ENCODE measurements at regions not wholly inside any gene's neighbourhood (a gene's known extent, or its start where the extent isn't known, plus 50 kb on each side); places are given as distances from the start of the nearest gene placed in this dataset.
"Not testable (repeated sequence)": the region's sequence is repeated elsewhere in the genome, so short reads cannot be mapped to it uniquely, and the experiment has no call there.

- not testable (repeated sequence) for DNase-seq (ENCODE audit: low spot score)
These were observed 75.6 kb downstream of the MRPL39 start for GRCh38 chr21:25531538-25532250.

- DNase-seq (ENCODE audit: low spot score): no peak
These were observed 78.8 kb downstream of the MRPL39 start for GRCh38 chr21:25528515-25528914.

GRCh38 chr21:25518491-25518911 lies 88.8 kb downstream of the MRPL39 start:
- DNase-seq (ENCODE audit: low spot score): no peak

- DNase-seq (ENCODE audit: low spot score): peak; percentile 40
These were observed 91.5 kb downstream of the MRPL39 start for GRCh38 chr21:25515484-25516405.

GRCh38 chr21:25513810-25514209 lies 93.5 kb downstream of the MRPL39 start:
- no peak for DNase-seq (ENCODE audit: low spot score)

GRCh38 chr21:25512095-25513081 lies 94.9 kb downstream of the MRPL39 start:
- no peak for DNase-seq (ENCODE audit: low spot score)

GRCh38 chr21:25509862-25510261 lies 97.4 kb downstream of the MRPL39 start:
- no peak for DNase-seq (ENCODE audit: low spot score)

- DNase-seq (ENCODE audit: low spot score): no peak
These were observed 98.9 kb downstream of the MRPL39 start for GRCh38 chr21:25508364-25508763.

GRCh38 chr21:25507522-25507921 lies 99.8 kb downstream of the MRPL39 start:
- DNase-seq (ENCODE audit: low spot score): no peak

- DNase-seq (ENCODE audit: low spot score): no peak
These were observed 100.4 kb downstream of the MRPL39 start for GRCh38 chr21:25506887-25507286.

- no peak for DNase-seq (ENCODE audit: low spot score)
These were observed 101.0 kb downstream of the MRPL39 start for GRCh38 chr21:25506261-25506660.

- no peak for DNase-seq (ENCODE audit: low spot score)
These were observed 103.3 kb downstream of the MRPL39 start for GRCh38 chr21:25503981-25504380.

- DNase-seq (ENCODE audit: low spot score): no peak
These were observed 105.2 kb downstream of the MRPL39 start for GRCh38 chr21:25501996-25502665.

GRCh38 chr21:25501462-25501861 lies 105.8 kb downstream of the MRPL39 start:
- DNase-seq (ENCODE audit: low spot score): no peak

- no peak for DNase-seq (ENCODE audit: low spot score)
These were observed 106.7 kb downstream of the MRPL39 start for GRCh38 chr21:25500598-25500997.

GRCh38 chr21:25496825-25497482 lies 110.3 kb downstream of the MRPL39 start:
- DNase-seq (ENCODE audit: low spot score): no peak

GRCh38 chr21:25494804-25495203 lies 112.5 kb downstream of the MRPL39 start:
- no peak for DNase-seq (ENCODE audit: low spot score)

GRCh38 chr21:25493722-25494121 lies 113.6 kb downstream of the MRPL39 start:
- DNase-seq (ENCODE audit: low spot score): no peak

GRCh38 chr21:25491267-25491666 lies 116.0 kb downstream of the MRPL39 start:
- no peak for DNase-seq (ENCODE audit: low spot score)

- DNase-seq (ENCODE audit: low spot score): no peak
These were observed 116.5 kb downstream of the MRPL39 start for GRCh38 chr21:25490742-25491141.

- DNase-seq (ENCODE audit: low spot score): no peak
These were observed 117.6 kb downstream of the MRPL39 start for GRCh38 chr21:25489673-25490072.

All from D341Med (cell line).